CD14-positive monocyte (primary cell): ENCODE measurements at regions not wholly inside any gene's neighbourhood (a gene's known extent, or its start where the extent isn't known, plus 50 kb on each side); places are given as distances from the start of the nearest gene placed in this dataset.

Experiments
- DNase-seq, 3 donors: peaks; one replicate each; pipeline ENCODE4 v3.0.0-alpha.2; 2011 to 2022
- H2AFZ ChIP-seq: 2 replicates; pipeline ENCODE4 v1.6.0; 2012; ENCODE audit warnings: mild to moderate bottlenecking, low read depth, low read length, inconsistent platforms; ENCODE audit not compliant: insufficient read depth, poor library complexity, severe bottlenecking
- H3K27ac ChIP-seq, 2 donors: 1 replicate in 1 of 2; 2 replicates in 1 of 2; pipeline ENCODE4 v1.5.1; 2012 to 2013; ENCODE audit warnings: low read length in 2 of 2, control low read depth in 1 of 2, inconsistent platforms in 1 of 2, low read depth in 1 of 2, mild to moderate bottlenecking in 1 of 2
- H3K27me3 ChIP-seq, 2 donors: one replicate each; pipeline versions ENCODE4 v1.6.0 to v1.6.1; 2011 to 2013; ENCODE audit warnings: low read length in 2 of 2; ENCODE audit not compliant: control insufficient read depth in 2 of 2, insufficient read depth in 2 of 2
- H3K36me3 ChIP-seq, 2 donors: replicated peaks in 1 of 2; 1 replicate in 1 of 2; 2 replicates in 1 of 2; pipeline versions ENCODE4 v1.5.1 to v1.6.1; 2012 to 2013; ENCODE audit warnings: low read length in 2 of 2, control low read depth in 1 of 2, inconsistent platforms in 1 of 2, mild to moderate bottlenecking in 1 of 2; ENCODE audit not compliant: insufficient read depth in 2 of 2, control insufficient read depth in 1 of 2
- H3K4me1 ChIP-seq, 2 donors: 1 replicate in 1 of 2; 2 replicates in 1 of 2; pipeline versions ENCODE4 v1.5.1 to v1.6.1; 2012 to 2013; ENCODE audit warnings: low read length in 2 of 2, control low read depth in 1 of 2, inconsistent platforms in 1 of 2, mild to moderate bottlenecking in 1 of 2, moderate library complexity in 1 of 2; ENCODE audit not compliant: insufficient read depth in 2 of 2, control insufficient read depth in 1 of 2
- H3K4me2 ChIP-seq: replicated peaks from 2 replicates; pipeline ENCODE3; 2012; ENCODE audit warnings: low read length, moderate library complexity, mild to moderate bottlenecking; ENCODE audit not compliant: poor library complexity, severe bottlenecking; ENCODE audit errors: extremely low read depth
- H3K4me3 ChIP-seq, 3 experiments: fragments of 200-600 bp in 1 of 3; sonication (generic) in 1 of 3; replicated peaks in 1 of 3; 1 replicate in 2 of 3; 2 replicates in 1 of 3; pipeline ENCODE4 v1.5.1; 2011 to 2013; ENCODE audit warnings: low read length in 3 of 3, mild to moderate bottlenecking in 3 of 3, control low read depth in 2 of 3, low read depth in 2 of 3, inconsistent platforms in 1 of 3, moderate library complexity in 1 of 3
- H3K79me2 ChIP-seq: 2 replicates; pipeline ENCODE4 v1.6.0; 2012; ENCODE audit warnings: mild to moderate bottlenecking, control low read depth, inconsistent platforms, low read length, moderate library complexity; ENCODE audit not compliant: insufficient read depth
- H3K9ac ChIP-seq: 2 replicates; pipeline ENCODE4 v1.6.0; 2017; ENCODE audit warnings: low read length, mild to moderate bottlenecking; ENCODE audit not compliant: insufficient read depth, poor library complexity, severe bottlenecking
- H3K9me3 ChIP-seq, 2 donors: replicated peaks in 1 of 2; 1 replicate in 1 of 2; 2 replicates in 1 of 2; pipeline versions ENCODE4 v1.5.1 to v1.6.1; 2012 to 2013; ENCODE audit warnings: low read length in 2 of 2, control low read depth in 1 of 2; ENCODE audit not compliant: control insufficient read depth in 1 of 2, insufficient read depth in 1 of 2
- H4K20me1 ChIP-seq: 2 replicates; pipeline ENCODE4 v1.6.0; 2012; ENCODE audit warnings: mild to moderate bottlenecking, low read length, control low read depth, moderate library complexity; ENCODE audit not compliant: insufficient read depth
- H3K27ac Mint-ChIP-seq, 7 donors: one replicate each; pipeline ENCODE4 v1.8.0; 2020; ENCODE audit warnings: mild to moderate bottlenecking in 7 of 7, mixed read lengths in 7 of 7, moderate library complexity in 6 of 7, inconsistent platforms in 2 of 7
- H3K27me3 Mint-ChIP-seq, 3 donors: one replicate each; pipeline ENCODE4 v1.8.0; 2021 to 2022; ENCODE audit warnings: low read depth in 3 of 3, mild to moderate bottlenecking in 3 of 3, mixed read lengths in 3 of 3, moderate library complexity in 3 of 3, inconsistent platforms in 1 of 3
- H3K36me3 Mint-ChIP-seq, 2 donors: one replicate each; pipeline ENCODE4 v1.8.0; 2020; ENCODE audit warnings: mixed read lengths in 2 of 2, inconsistent platforms in 1 of 2, mild to moderate bottlenecking in 1 of 2
- H3K4me1 Mint-ChIP-seq: one replicate; pipeline ENCODE4 v1.8.0; 2020; ENCODE audit warnings: mild to moderate bottlenecking, mixed read lengths
- H3K4me3 Mint-ChIP-seq, 2 donors: one replicate each; pipeline ENCODE4 v1.8.0; 2020; ENCODE audit warnings: mild to moderate bottlenecking in 2 of 2, mixed read lengths in 2 of 2, moderate library complexity in 1 of 2
- H3K9me3 Mint-ChIP-seq, 7 donors: one replicate each; pipeline ENCODE4 v1.8.0; 2020 to 2022; ENCODE audit warnings: mixed read lengths in 7 of 7, mild to moderate bottlenecking in 6 of 7, moderate library complexity in 6 of 7, inconsistent platforms in 2 of 7
- CTCF ChIP-seq: fragments of 200-600 bp; IDR thresholded peaks from one replicate; pipeline ENCODE4 v1.8.0; 2022; ENCODE audit warnings: antibody characterized with exemption, mild to moderate bottlenecking
- WGBS: methylation state at CpG from one replicate; pipeline ENCODE4 v1.1.5; 2013; ENCODE audit warnings: missing lambda C conversion rate; ENCODE audit not compliant: insufficient coverage; 5-methylcytosine and 5-hydroxymethylcytosine counted together
- intact Hi-C, 2 donors: fragments of 100-400 bp; cut with micrococcal nuclease; formaldehyde crosslinking; loops; one replicate each; pipeline versions ENCODE4 v1.15.0 to v1.15.1; 2023

- H3K27ac ChIP-seq, result no peak overlapping the region
- H2AFZ ChIP-seq, result no peak overlapping the region
- H3K36me3 ChIP-seq, result no peaks in the 10 kb centered on the region
- Mint-ChIP-seq H3K27ac (no peak overlapping the region), H3K4me1 (no peaks in the 10 kb centered on the region), H3K36me3 (no peaks in the 10 kb centered on the region), H3K4me3 (no peak overlapping the region), H3K9me3 (peaks cover 0 to 13% (median 3%) of the 10 kb centered on the region in 7 donors), H3K27me3 (peaks cover 0 to 2% (median 0%) of the 10 kb centered on the region in 3 donors)
- H3K4me2 ChIP-seq, result no peak overlapping the region
- intact Hi-C loops, result no loop called here
- no peak for TF ChIP-seq CTCF
- no peak overlapping the region for H3K4me3 ChIP-seq
- no peak for DNase-seq
- no peaks in the 10 kb centered on the region for H4K20me1 ChIP-seq
- no peaks in the 10 kb centered on the region for H3K4me1 ChIP-seq
- H3K9ac ChIP-seq, result no peak overlapping the region
- 90% methylated on average over 1 of the region's 3 CpGs for WGBS
- H3K79me2 ChIP-seq, result no peaks in the 10 kb centered on the region
- H3K9me3 ChIP-seq, result no peaks in the 10 kb centered on the region
- no peaks in the 10 kb centered on the region for H3K27me3 ChIP-seq
These were observed 257.0 kb upstream of the C11orf87 start for GRCh38 chr11:109165035-109165434.

GRCh38 chr11:109166441-109166840 is 255.5 kb upstream of the C11orf87 start:
- Histone ChIP-seq H3K27ac (no peak overlapping the region), H2AFZ (no peak overlapping the region), H3K4me2 (no peak overlapping the region), H3K27me3 (no peaks in the 10 kb centered on the region), H3K79me2 (no peaks in the 10 kb centered on the region), H3K4me3 (no peak overlapping the region), H3K36me3 (no peaks in the 10 kb centered on the region), H3K9ac (no peak overlapping the region), H4K20me1 (no peaks in the 10 kb centered on the region), H3K9me3 (no peaks in the 10 kb centered on the region), H3K4me1 (no peaks in the 10 kb centered on the region)
- H3K9me3 Mint-ChIP-seq, result peaks cover 0 to 13% (median 3%) of the 10 kb centered on the region in 7 donors
- H3K36me3 Mint-ChIP-seq, result no peaks in the 10 kb centered on the region
- TF ChIP-seq CTCF, result no peak
- no peak overlapping the region for H3K27ac Mint-ChIP-seq
- H3K27me3 Mint-ChIP-seq, result peaks cover 0 to 2% (median 0%) of the 10 kb centered on the region in 3 donors
- H3K4me3 Mint-ChIP-seq, result no peak overlapping the region
- DNase-seq, result no peak
- intact Hi-C loops, result no loop called here
- WGBS, result no CpG with 5 or more reads among the region's 2 CpGs
- no peaks in the 10 kb centered on the region for H3K4me1 Mint-ChIP-seq
